IgD-negative memory B cell (primary cell): ENCODE measurements at regions not wholly inside any gene's neighbourhood (a gene's known extent, or its start where the extent isn't known, plus 50 kb on each side); places are given as distances from the start of the nearest gene placed in this dataset.

Experiments used
- H3K27ac Mint-ChIP-seq, 3 donors: one replicate each; pipeline ENCODE4 v1.8.0; 2020 to 2022; ENCODE audit warnings: mild to moderate bottlenecking in 3 of 3, mixed read lengths in 3 of 3, moderate library complexity in 1 of 3
- H3K27me3 Mint-ChIP-seq: one replicate; pipeline ENCODE4 v1.8.0; 2021; ENCODE audit warnings: mixed read lengths
- H3K36me3 Mint-ChIP-seq: one replicate; pipeline ENCODE4 v1.8.0; 2020; ENCODE audit warnings: mild to moderate bottlenecking, mixed read lengths
- H3K4me1 Mint-ChIP-seq, 3 donors: one replicate each; pipeline ENCODE4 v1.8.0; 2020 to 2022; ENCODE audit warnings: mixed read lengths in 3 of 3, mild to moderate bottlenecking in 1 of 3
- H3K4me3 Mint-ChIP-seq, 4 donors: one replicate each; pipeline ENCODE4 v1.8.0; 2020 to 2022; ENCODE audit warnings: mild to moderate bottlenecking in 4 of 4, mixed read lengths in 4 of 4, moderate library complexity in 3 of 4
- H3K9me3 Mint-ChIP-seq, 3 donors: one replicate each; pipeline ENCODE4 v1.8.0; 2020 to 2021; ENCODE audit warnings: mixed read lengths in 3 of 3, mild to moderate bottlenecking in 1 of 3

- Mint-ChIP-seq H3K36me3 (no peaks in the 10 kb centered on the region), H3K9me3 (no peaks in the 10 kb centered on the region), H3K4me3 (no peak overlapping the region), H3K27ac (no peak overlapping the region), H3K27me3 (no peaks in the 10 kb centered on the region), H3K4me1 (no peaks in the 10 kb centered on the region)
Observed at GRCh38 chr3:147795418-147795817, 386.3 kb downstream of the ZIC1 start.

GRCh38 chr3:147797095-147797494 is 387.9 kb downstream of the ZIC1 start:
- Mint-ChIP-seq H3K36me3 (no peaks in the 10 kb centered on the region), H3K4me3 (no peak overlapping the region), H3K4me1 (no peaks in the 10 kb centered on the region), H3K9me3 (peaks cover 0 to 2% (median 0%) of the 10 kb centered on the region in 3 donors), H3K27ac (no peak overlapping the region), H3K27me3 (no peaks in the 10 kb centered on the region)

- no peaks in the 10 kb centered on the region for H3K4me1 Mint-ChIP-seq
- no peak overlapping the region for H3K4me3 Mint-ChIP-seq
- H3K36me3 Mint-ChIP-seq, result no peaks in the 10 kb centered on the region
- H3K9me3 Mint-ChIP-seq, result peaks cover 0 to 3% (median 2%) of the 10 kb centered on the region in 3 donors
- no peaks in the 10 kb centered on the region for H3K27me3 Mint-ChIP-seq
- H3K27ac Mint-ChIP-seq, result no peak overlapping the region
Observed at GRCh38 chr3:147799601-147800000, 390.4 kb downstream of the ZIC1 start.

- Mint-ChIP-seq H3K9me3 (peaks cover 0 to 3% (median 1%) of the 10 kb centered on the region in 3 donors), H3K4me3 (no peak overlapping the region), H3K36me3 (no peaks in the 10 kb centered on the region), H3K27me3 (no peaks in the 10 kb centered on the region), H3K4me1 (no peaks in the 10 kb centered on the region), H3K27ac (no peak overlapping the region)
Observed at GRCh38 chr3:147807776-147808175, 398.6 kb downstream of the ZIC1 start.

- no peaks in the 10 kb centered on the region for H3K4me1 Mint-ChIP-seq
- H3K27me3 Mint-ChIP-seq, result no peaks in the 10 kb centered on the region
- no peak overlapping the region for H3K27ac Mint-ChIP-seq
- peaks cover 0 to 3% (median 3%) of the 10 kb centered on the region in 3 donors for H3K9me3 Mint-ChIP-seq
- no peaks in the 10 kb centered on the region for H3K36me3 Mint-ChIP-seq
- H3K4me3 Mint-ChIP-seq, result no peak overlapping the region
Observed at GRCh38 chr3:147809206-147809605, 400.0 kb downstream of the ZIC1 start.

- peaks cover 0 to 3% (median 3%) of the 10 kb centered on the region in 3 donors for H3K9me3 Mint-ChIP-seq
- H3K4me3 Mint-ChIP-seq, result no peak overlapping the region
- H3K36me3 Mint-ChIP-seq, result no peaks in the 10 kb centered on the region
- H3K27me3 Mint-ChIP-seq, result no peaks in the 10 kb centered on the region
- H3K27ac Mint-ChIP-seq, result no peak overlapping the region
- H3K4me1 Mint-ChIP-seq, result no peaks in the 10 kb centered on the region
Observed at GRCh38 chr3:147812186-147812911, 403.2 kb downstream of the ZIC1 start.

GRCh38 chr3:147813256-147813655 is 404.1 kb downstream of the ZIC1 start:
- Mint-ChIP-seq H3K4me1 (no peaks in the 10 kb centered on the region), H3K4me3 (no peak overlapping the region), H3K9me3 (peaks cover 0 to 3% (median 3%) of the 10 kb centered on the region in 3 donors), H3K27me3 (no peaks in the 10 kb centered on the region), H3K36me3 (no peaks in the 10 kb centered on the region), H3K27ac (no peak overlapping the region)

- Mint-ChIP-seq H3K36me3 (no peaks in the 10 kb centered on the region), H3K9me3 (peaks cover 0 to 2% (median 0%) of the 10 kb centered on the region in 3 donors), H3K27me3 (no peaks in the 10 kb centered on the region), H3K27ac (no peak overlapping the region), H3K4me1 (no peaks in the 10 kb centered on the region), H3K4me3 (no peak overlapping the region)
Observed at GRCh38 chr3:147816752-147817151, 407.6 kb downstream of the ZIC1 start.

- Mint-ChIP-seq H3K4me3 (no peak overlapping the region), H3K36me3 (no peaks in the 10 kb centered on the region), H3K9me3 (no peaks in the 10 kb centered on the region), H3K4me1 (no peaks in the 10 kb centered on the region), H3K27ac (no peak overlapping the region), H3K27me3 (no peaks in the 10 kb centered on the region)
Observed at GRCh38 chr3:147832611-147833010, 423.4 kb downstream of the ZIC1 start.

GRCh38 chr3:147836330-147836729 is 427.2 kb downstream of the ZIC1 start:
- no peaks in the 10 kb centered on the region for H3K9me3 Mint-ChIP-seq
- H3K27me3 Mint-ChIP-seq, result no peaks in the 10 kb centered on the region
- H3K4me1 Mint-ChIP-seq, result no peaks in the 10 kb centered on the region
- H3K4me3 Mint-ChIP-seq, result no peak overlapping the region
- no peak overlapping the region for H3K27ac Mint-ChIP-seq
- H3K36me3 Mint-ChIP-seq, result no peaks in the 10 kb centered on the region

GRCh38 chr3:147838652-147839051 is 429.5 kb downstream of the ZIC1 start:
- no peak overlapping the region for H3K4me3 Mint-ChIP-seq
- no peaks in the 10 kb centered on the region for H3K4me1 Mint-ChIP-seq
- H3K36me3 Mint-ChIP-seq, result peaks cover under 1% of the 10 kb centered on the region
- H3K27ac Mint-ChIP-seq, result no peak overlapping the region
- peaks cover 0 to 5% (median 0%) of the 10 kb centered on the region in 3 donors for H3K9me3 Mint-ChIP-seq
- no peaks in the 10 kb centered on the region for H3K27me3 Mint-ChIP-seq

- no peak overlapping the region for H3K27ac Mint-ChIP-seq
- H3K36me3 Mint-ChIP-seq, result peaks cover 2% of the 10 kb centered on the region
- no peaks in the 10 kb centered on the region for H3K27me3 Mint-ChIP-seq
- peaks cover 0 to 6% (median 0%) of the 10 kb centered on the region in 3 donors for H3K9me3 Mint-ChIP-seq
- no peaks in the 10 kb centered on the region for H3K4me1 Mint-ChIP-seq
- no peak overlapping the region for H3K4me3 Mint-ChIP-seq
Observed at GRCh38 chr3:147843331-147843730, 434.2 kb downstream of the ZIC1 start.

GRCh38 chr3:147846293-147846692 is 437.1 kb downstream of the ZIC1 start:
- peaks cover 2% of the 10 kb centered on the region for H3K36me3 Mint-ChIP-seq
- H3K27me3 Mint-ChIP-seq, result no peaks in the 10 kb centered on the region
- H3K9me3 Mint-ChIP-seq, result peaks cover 0 to 6% (median 0%) of the 10 kb centered on the region in 3 donors
- H3K4me3 Mint-ChIP-seq, result no peak overlapping the region
- H3K27ac Mint-ChIP-seq, result no peak overlapping the region
- H3K4me1 Mint-ChIP-seq, result no peaks in the 10 kb centered on the region

GRCh38 chr3:147846854-147847478 is 437.8 kb downstream of the ZIC1 start:
- no peaks in the 10 kb centered on the region for H3K4me1 Mint-ChIP-seq
- H3K27me3 Mint-ChIP-seq, result no peaks in the 10 kb centered on the region
- no peak overlapping the region for H3K27ac Mint-ChIP-seq
- no peak overlapping the region for H3K4me3 Mint-ChIP-seq
- H3K36me3 Mint-ChIP-seq, result peaks cover 2% of the 10 kb centered on the region
- H3K9me3 Mint-ChIP-seq, result peaks cover 0 to 6% (median 0%) of the 10 kb centered on the region in 3 donors

- Mint-ChIP-seq H3K4me3 (no peak overlapping the region), H3K27me3 (no peaks in the 10 kb centered on the region), H3K4me1 (no peaks in the 10 kb centered on the region), H3K27ac (no peak overlapping the region), H3K9me3 (peaks cover 0 to 3% (median 0%) of the 10 kb centered on the region in 3 donors), H3K36me3 (no peaks in the 10 kb centered on the region)
Observed at GRCh38 chr3:147851062-147851461, 441.9 kb downstream of the ZIC1 start.

- Mint-ChIP-seq H3K36me3 (no peaks in the 10 kb centered on the region), H3K4me1 (no peaks in the 10 kb centered on the region), H3K9me3 (peaks cover 2 to 6% (median 3%) of the 10 kb centered on the region in 3 donors), H3K4me3 (no peak overlapping the region), H3K27me3 (no peaks in the 10 kb centered on the region), H3K27ac (no peak overlapping the region)
Observed at GRCh38 chr3:147854542-147854941, 445.4 kb downstream of the ZIC1 start.
